ENCODE measurements at regions not wholly inside any gene's neighbourhood (a gene's known extent, or its start where the extent isn't known, plus 50 kb on each side); places are given as distances from the start of the nearest gene placed in this dataset.

GRCh38 chr1:29883986-29884385, 647.7 kb downstream of the PTPRU start:
- TF ChIP-seq CTCF (conservative IDR thresholded peaks at IDR 0.05; ENCODE audit: low read length), result no peak
- TF ChIP-seq EZH2phosphoT487 (IDR thresholded peaks at IDR 0.05; ENCODE audit: borderline replicate concordance), result no peak
